HL-60 (cell line): ENCODE measurements at regions not wholly inside any gene's neighbourhood (a gene's known extent, or its start where the extent isn't known, plus 50 kb on each side); places are given as distances from the start of the nearest gene placed in this dataset.

Source experiments
- DNase-seq, 2 experiments: peaks; one replicate each; pipeline ENCODE4 v3.0.0-alpha.2; 2010 to 2020; ENCODE audit warnings: low read depth in 1 of 2, low spot score in 1 of 2
- H3K27ac ChIP-seq: fragments of 250-450 bp; sonication (Bioruptor Pico); replicated peaks from 2 replicates; pipeline ENCODE4 v1.5.1; 2020; ENCODE audit warnings: mild to moderate bottlenecking, moderate library complexity
- H3K27me3 ChIP-seq: fragments of 250-450 bp; sonication (Bioruptor Pico); 2 replicates; pipeline ENCODE4 v1.5.1; 2021; ENCODE audit warnings: mild to moderate bottlenecking, moderate library complexity; ENCODE audit not compliant: insufficient read depth, poor library complexity, severe bottlenecking
- H3K4me3 ChIP-seq: replicated peaks from 2 replicates; pipeline ENCODE4 v1.5.1; 2011; ENCODE audit warnings: mild to moderate bottlenecking, control low read depth, low read length; ENCODE audit not compliant: insufficient read depth
- GABPA ChIP-seq: IDR thresholded peaks from 2 replicates; pipeline ENCODE4 v1.6.1; 2012; ENCODE audit warnings: low read depth
- POLR2AphosphoS5 ChIP-seq: IDR thresholded peaks from 2 replicates; pipeline ENCODE4 v1.6.1; 2012; ENCODE audit warnings: low read depth
- SPI1 ChIP-seq: IDR thresholded peaks from 2 replicates; pipeline ENCODE4 v1.6.1; 2012; ENCODE audit warnings: low read depth, mild to moderate bottlenecking, borderline replicate concordance
- TF ChIP-seq, protein P1 (sequence below): IDR thresholded peaks from 2 replicates; pipeline ENCODE4 v1.6.1; 2012; ENCODE audit warnings: low read depth; ENCODE audit not compliant: insufficient replicate concordance
- TF ChIP-seq, protein P2 (sequence below): IDR thresholded peaks from one replicate; pipeline ENCODE4 v1.5.1; 2011; ENCODE audit warnings: low read length, control low read depth, inconsistent platforms; ENCODE audit not compliant: insufficient read depth

DNA sequence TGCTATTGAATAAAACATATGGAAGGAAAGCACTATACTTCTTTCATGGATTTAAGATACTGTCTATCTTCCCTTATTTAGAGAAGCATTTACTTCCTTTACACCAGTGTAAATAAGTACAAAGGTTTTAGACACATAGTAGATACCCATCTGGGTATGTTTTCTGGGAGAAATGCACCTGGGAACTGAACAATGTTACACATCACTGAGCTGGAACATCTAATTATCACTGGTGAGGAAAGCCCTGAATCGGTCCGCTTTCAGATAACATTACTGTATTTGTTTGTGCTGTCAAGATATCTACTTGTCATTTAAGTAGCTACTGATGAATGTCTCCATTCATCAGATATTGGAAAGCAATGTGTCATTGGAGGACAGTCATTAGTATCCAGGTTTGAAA lies 964.7 kb upstream of the PTPRD start:
- no peak for DNase-seq
- TF ChIP-seq GABPA (no peak), POLR2AphosphoS5 (no peak), SPI1 (no peak)
- TF ChIP-seq, protein P1, sequence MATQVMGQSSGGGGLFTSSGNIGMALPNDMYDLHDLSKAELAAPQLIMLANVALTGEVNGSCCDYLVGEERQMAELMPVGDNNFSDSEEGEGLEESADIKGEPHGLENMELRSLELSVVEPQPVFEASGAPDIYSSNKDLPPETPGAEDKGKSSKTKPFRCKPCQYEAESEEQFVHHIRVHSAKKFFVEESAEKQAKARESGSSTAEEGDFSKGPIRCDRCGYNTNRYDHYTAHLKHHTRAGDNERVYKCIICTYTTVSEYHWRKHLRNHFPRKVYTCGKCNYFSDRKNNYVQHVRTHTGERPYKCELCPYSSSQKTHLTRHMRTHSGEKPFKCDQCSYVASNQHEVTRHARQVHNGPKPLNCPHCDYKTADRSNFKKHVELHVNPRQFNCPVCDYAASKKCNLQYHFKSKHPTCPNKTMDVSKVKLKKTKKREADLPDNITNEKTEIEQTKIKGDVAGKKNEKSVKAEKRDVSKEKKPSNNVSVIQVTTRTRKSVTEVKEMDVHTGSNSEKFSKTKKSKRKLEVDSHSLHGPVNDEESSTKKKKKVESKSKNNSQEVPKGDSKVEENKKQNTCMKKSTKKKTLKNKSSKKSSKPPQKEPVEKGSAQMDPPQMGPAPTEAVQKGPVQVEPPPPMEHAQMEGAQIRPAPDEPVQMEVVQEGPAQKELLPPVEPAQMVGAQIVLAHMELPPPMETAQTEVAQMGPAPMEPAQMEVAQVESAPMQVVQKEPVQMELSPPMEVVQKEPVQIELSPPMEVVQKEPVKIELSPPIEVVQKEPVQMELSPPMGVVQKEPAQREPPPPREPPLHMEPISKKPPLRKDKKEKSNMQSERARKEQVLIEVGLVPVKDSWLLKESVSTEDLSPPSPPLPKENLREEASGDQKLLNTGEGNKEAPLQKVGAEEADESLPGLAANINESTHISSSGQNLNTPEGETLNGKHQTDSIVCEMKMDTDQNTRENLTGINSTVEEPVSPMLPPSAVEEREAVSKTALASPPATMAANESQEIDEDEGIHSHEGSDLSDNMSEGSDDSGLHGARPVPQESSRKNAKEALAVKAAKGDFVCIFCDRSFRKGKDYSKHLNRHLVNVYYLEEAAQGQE, result no peak
- TF ChIP-seq, protein P2, sequence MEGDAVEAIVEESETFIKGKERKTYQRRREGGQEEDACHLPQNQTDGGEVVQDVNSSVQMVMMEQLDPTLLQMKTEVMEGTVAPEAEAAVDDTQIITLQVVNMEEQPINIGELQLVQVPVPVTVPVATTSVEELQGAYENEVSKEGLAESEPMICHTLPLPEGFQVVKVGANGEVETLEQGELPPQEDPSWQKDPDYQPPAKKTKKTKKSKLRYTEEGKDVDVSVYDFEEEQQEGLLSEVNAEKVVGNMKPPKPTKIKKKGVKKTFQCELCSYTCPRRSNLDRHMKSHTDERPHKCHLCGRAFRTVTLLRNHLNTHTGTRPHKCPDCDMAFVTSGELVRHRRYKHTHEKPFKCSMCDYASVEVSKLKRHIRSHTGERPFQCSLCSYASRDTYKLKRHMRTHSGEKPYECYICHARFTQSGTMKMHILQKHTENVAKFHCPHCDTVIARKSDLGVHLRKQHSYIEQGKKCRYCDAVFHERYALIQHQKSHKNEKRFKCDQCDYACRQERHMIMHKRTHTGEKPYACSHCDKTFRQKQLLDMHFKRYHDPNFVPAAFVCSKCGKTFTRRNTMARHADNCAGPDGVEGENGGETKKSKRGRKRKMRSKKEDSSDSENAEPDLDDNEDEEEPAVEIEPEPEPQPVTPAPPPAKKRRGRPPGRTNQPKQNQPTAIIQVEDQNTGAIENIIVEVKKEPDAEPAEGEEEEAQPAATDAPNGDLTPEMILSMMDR, result no peak
- Histone ChIP-seq H3K4me3 (no peak overlapping the region), H3K27me3 (no peaks in the 10 kb centered on the region), H3K27ac (no peak overlapping the region)

DNA sequence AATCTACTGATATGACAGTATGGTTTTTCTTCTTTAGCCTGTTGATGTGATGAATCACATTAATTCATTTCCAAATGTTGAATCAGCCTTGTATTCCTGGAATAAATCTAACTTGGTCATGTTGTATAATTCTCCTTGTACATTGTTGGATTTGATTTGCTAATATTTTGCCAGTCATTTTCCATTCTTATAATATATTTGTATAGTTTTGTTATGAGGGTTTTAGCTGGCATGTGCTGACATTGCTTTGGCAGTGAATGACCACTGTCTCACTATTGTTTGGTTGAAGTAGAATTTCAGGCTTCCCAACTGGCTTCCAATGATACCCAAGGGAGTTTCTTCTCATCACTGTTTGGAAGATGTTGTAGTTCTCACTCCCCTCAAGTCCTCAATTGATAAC lies 983.0 kb upstream of the PTPRD start:
- no peaks in the 10 kb centered on the region for H3K27me3 ChIP-seq
- no peak overlapping the region for H3K27ac ChIP-seq
- H3K4me3 ChIP-seq, result no peak overlapping the region
- DNase-seq, result no peak
- TF ChIP-seq, protein P1, result no peak
- no peak for TF ChIP-seq GABPA
- TF ChIP-seq SPI1, result no peak
- no peak for TF ChIP-seq POLR2AphosphoS5

DNA sequence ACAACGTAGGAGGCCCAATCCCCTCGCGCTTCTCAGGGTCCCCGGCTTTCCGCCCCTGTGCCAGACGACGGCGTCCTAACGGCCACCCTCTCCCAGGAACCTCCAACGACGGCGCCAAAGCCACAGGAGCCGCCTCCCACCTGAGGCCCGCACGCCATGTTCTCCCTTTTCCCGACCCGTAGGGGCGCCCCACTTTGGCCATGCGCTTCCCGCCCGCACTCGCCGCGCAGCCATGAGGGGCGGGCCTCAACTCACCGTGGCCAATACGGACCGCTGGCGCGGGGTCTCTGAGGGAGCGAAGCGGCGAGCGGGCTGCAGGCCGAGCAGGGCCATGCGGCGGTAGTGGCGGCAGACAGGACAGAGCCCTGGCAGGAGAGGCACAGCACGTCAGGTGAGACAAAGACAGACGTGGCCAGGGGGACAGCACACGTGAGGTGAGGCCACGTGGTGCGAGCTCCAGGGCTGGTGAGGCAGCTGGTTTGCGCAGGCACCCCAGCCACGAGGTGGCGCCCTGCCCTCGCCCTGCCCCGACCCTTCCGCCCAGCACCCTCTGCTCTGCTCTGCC lies 1005.5 kb upstream of the PTPRD start:
- DNase-seq, result no peak

More for the DNA sequence above, 1005.5 kb upstream of the PTPRD start:
- Histone ChIP-seq H3K27me3 (no peaks in the 10 kb centered on the region), H3K4me3 (no peak overlapping the region), H3K27ac (no peak overlapping the region)
- TF ChIP-seq SPI1 (no peak), POLR2AphosphoS5 (no peak), GABPA (no peak)
- TF ChIP-seq, protein P1, result no peak
- TF ChIP-seq, protein P2, result no peak
